ENCODE measurements at regions not wholly inside any gene's neighbourhood (a gene's known extent, or its start where the extent isn't known, plus 50 kb on each side); places are given as distances from the start of the nearest gene placed in this dataset.

GRCh38 chr11:134907636-134908035, 495.6 kb upstream of the B3GAT1 start:
- DNase-seq = no peak

DNA sequence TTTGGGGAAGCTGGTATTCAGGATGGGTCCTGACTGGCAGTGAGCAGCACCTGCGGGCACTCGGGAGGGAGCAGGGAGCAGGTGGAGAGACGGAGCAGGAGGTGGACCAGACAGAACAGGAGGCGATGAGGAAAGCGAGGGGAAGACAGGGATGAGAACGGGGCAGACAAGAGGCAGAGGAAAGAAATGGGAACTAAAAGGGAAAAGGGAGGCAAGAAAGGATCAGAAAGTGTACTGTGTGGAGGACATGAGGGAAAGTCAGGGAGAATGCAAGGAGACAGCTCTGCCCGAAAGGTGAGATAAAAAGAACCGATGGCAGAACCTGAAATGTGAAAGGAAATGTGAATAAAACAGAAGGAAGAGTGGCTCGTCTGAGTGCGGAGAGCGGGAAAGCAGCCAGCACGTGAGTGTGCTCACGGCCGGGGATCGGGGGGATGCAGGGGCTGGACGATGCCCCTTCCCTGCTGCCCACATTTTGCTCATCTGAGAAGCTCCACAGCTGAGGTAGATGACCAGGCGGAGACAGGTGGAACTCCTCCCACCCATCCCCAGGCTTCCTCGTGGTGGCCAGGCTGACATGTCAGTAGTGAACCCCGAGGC, 494.4 kb upstream of the B3GAT1 start:
- no peak for DNase-seq

GRCh38 chr11:134905928-134906327, 493.9 kb upstream of the B3GAT1 start:
- DNase-seq = no peak

- DNase-seq = no peak
These were observed 493.5 kb upstream of the B3GAT1 start for GRCh38 chr11:134905517-134905916.

- DNase-seq = no peak
These were observed 492.2 kb upstream of the B3GAT1 start for GRCh38 chr11:134904103-134904790.

GRCh38 chr11:134901955-134902918, 490.2 kb upstream of the B3GAT1 start:
- no peak for DNase-seq

DNA sequence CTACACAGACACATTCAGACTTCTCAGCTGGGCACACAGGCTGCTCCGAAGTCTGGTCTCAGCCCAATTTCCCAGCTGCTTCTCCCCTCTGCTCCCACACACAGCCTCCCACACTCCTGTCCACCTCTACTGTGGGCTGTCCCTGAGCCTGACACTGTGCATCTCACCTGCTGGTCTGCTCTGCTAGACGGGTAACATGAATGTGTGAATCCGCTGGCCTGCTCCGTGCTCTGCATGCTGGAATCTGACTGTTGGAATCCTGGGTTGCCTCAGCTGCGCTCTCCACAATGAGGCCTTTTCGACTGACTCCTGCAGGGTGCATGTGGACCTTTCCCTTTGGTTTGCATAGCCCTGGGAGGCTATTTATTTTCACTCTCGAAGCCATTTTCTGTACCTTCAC, 489.5 kb upstream of the B3GAT1 start:
- DNase-seq = no peak

- DNase-seq = no peak
These were observed 482.0 kb upstream of the B3GAT1 start for GRCh38 chr11:134893810-134894685.

DNA sequence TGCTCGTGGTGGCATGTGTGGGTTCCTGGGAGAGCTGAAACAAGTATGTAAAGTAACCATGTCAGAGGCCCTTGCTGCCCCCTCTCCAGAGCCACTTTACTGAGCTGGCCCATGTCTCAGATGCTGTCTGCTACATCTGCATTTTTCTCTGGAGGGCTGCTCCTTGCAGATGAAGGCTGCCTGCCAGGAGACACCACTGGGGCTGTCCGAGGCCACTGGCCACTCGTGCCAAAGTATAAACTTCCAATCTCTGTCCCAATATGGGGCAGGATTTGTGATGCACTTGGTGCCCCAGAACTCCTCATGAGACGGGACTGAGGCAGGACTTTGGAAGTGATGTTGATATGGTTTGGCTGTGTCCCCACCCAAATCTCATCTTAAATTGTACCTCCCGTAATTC, 478.4 kb upstream of the B3GAT1 start:
- DNase-seq = no peak

DNA sequence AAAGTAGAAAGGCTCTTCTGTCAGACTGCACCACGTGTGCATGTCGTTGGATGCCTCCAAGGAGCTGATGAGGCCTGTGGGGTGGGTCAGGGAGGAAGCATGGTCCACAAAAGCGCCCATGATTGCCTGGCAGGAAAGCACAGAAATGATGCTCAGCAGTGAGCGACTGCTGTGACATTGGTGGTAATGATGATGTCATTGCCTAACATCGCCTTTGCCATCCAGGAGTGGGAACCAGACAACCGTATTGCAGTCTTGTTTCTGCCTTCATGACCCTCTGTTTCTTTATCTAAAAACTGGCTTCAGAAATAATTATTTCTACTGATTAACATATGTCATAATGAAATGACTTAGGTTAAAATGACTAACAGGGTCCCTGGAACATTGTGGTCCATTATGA, 477.8 kb upstream of the B3GAT1 start:
- DNase-seq = no peak

DNA sequence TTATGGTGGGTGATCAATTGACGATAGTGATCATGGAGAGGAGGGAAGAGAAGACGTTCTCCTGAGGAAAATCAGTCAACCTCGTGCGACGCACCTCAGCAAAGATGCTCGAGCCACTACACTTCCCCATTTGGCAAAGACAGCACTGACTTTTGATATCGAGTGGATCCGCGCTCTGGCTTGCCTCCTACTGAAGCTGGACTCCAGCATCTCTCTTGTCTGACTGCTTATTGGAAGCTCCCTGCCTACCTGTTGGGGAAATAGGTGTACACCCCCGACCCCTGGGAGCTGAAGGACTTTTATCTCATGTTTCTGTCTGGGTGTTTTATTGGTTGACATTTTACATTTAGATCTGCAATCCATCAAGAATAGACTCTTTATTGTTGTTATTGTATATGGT, 476.8 kb upstream of the B3GAT1 start:
- DNase-seq = no peak

GRCh38 chr11:134887896-134888295, 475.9 kb upstream of the B3GAT1 start:
- DNase-seq = no peak

GRCh38 chr11:134883484-134883883, 471.4 kb upstream of the B3GAT1 start:
- DNase-seq = no peak

DNA sequence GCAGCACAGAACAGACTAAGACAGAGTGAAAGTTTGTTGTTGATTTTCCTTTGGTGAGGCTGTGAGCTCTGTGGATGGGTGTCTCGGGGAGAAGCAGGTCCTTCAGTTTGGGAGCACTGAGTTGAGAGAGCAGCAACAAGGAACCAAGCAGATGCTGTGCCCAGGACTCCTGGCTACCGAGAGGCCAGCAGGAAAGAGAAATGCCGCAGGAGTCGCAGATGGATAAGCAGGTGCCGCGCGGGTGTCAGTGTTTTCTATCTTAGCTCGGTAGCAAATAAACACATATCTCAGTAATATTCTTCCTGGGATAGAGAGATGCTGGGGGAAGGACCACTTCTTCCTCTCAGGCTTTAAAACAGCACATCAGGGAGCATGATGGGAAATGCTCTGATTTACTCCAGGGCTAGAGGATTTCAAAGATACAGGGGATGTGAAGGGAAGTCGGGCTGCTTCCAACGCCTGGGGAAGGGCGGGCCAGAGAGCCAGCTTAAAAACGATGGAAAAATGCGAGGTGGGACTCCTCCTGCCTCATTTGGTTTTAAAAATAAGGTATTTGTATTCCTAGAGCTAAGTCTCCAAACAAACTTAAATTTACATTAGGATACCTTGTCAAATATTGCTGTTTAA, 470.7 kb upstream of the B3GAT1 start:
- DNase-seq = no peak

- DNase-seq = no peak
These were observed 470.1 kb upstream of the B3GAT1 start for GRCh38 chr11:134882141-134882540.

- no peak for DNase-seq
These were observed 468.7 kb upstream of the B3GAT1 start for GRCh38 chr11:134880788-134881187.

DNA sequence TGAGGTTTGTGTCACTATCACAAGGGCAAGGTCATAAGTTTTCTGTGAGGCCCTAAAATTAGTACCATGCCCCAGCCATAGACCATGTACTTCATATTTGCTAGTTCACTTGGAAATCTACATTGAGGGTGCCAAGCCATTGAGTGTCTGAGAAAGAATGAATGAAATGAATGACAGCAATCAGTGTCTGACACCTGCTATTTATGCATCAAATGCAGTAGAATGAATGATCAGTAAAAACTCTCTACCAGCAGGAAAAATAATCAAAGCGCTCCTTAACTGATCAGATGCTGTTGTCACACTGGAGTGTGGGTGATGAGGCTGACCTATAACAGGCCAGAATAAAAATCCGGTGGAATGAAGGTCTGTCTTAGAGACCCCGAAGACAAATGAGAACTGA, 467.9 kb upstream of the B3GAT1 start:
- no peak for DNase-seq

DNA sequence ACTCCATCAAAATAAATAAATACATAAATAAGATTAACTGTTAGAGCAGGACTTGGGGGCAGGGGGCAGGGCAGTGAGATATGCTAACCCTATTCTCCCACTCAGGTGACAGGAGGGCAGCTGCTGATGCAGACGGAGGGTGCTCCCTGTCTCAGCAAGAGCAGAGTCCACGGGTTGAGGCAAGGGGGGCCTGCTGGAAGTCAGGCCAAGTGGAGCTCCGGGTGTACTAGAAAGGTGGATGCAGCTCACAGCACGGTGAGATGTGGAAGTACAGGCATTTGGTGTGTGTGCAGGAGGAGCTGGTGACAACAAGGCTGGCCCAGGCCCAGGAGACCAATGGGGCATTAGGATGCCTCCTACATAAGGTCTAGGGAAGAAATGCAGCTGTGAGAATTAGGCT, 467.3 kb upstream of the B3GAT1 start:
- no peak for DNase-seq

DNA sequence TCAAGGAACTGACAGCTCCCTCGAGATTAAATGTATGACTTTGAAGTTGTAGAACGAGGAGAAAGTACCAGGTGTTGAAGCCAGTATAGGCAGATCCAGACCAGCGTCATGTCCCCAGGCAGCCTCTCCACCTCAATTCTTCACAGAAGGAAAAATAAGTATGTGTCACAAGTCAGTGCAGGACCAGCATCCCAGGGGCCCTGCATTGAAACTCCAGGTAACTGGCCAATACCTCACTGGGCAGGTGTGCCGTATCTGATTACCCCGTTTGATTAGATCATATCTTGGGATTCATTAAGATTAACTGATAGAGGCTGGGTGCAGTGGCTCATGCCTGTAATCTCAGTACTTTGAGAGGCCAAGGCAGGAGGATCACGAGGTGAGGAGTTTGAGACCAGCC, 466.7 kb upstream of the B3GAT1 start:
- DNase-seq = no peak

GRCh38 chr11:134876226-134876625, 464.2 kb upstream of the B3GAT1 start:
- DNase-seq = no peak

- DNase-seq = no peak
These were observed 455.1 kb upstream of the B3GAT1 start for GRCh38 chr11:134866981-134867675.

Measured in skin of body (tissue), 1 donor.